Mesenteric fat pad (tissue), 1 donor: ENCODE measurements at regions not wholly inside any gene's neighbourhood (a gene's known extent, or its start where the extent isn't known, plus 50 kb on each side); places are given as distances from the start of the nearest gene placed in this dataset.
"Not testable (repeated sequence)": the region's sequence is repeated elsewhere in the genome, so short reads cannot be mapped to it uniquely, and the experiment has no call there.

Experiments
- DNase-seq: peaks from one replicate; pipeline ENCODE4 v3.0.0-alpha.2; 2020; ENCODE audit warnings: low spot score
- donor health status: DM: yes; HTN: yes; CAD: no.

DNA sequence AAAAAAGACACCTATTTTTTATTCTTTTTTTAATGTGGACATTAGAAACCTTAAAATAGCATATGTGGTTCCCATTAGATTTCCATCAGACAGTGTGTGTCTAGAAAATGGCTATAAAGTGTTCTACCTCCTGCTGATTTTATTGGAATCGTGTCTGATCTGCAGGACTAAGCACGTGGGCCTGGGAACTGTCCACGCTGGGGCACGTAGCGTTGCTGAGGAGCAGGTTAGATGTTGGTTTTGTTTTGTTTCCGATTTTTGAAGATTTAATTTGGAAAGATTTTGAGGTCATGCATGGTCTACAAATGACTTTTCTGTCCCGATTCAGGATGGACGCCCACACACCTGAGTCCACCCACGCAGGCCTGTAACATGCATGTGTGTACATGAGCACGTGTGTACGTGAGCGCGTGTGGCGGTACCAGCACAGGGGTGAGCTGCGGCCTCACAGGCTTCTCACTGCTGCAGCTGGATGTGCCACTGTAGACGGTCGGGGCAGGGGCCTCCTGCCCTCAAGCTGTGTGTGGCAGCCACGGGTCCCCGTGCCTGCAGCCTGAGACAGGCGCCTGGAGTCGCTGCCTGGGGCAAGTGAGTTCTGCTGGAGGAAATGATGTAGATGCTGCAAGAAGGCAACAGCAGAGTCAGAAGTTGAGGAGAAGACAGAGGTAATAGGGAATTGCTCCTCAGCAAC, 99.7 kb upstream of the CTDP1 start:
- DNase-seq, result peak; percentile 71

DNA sequence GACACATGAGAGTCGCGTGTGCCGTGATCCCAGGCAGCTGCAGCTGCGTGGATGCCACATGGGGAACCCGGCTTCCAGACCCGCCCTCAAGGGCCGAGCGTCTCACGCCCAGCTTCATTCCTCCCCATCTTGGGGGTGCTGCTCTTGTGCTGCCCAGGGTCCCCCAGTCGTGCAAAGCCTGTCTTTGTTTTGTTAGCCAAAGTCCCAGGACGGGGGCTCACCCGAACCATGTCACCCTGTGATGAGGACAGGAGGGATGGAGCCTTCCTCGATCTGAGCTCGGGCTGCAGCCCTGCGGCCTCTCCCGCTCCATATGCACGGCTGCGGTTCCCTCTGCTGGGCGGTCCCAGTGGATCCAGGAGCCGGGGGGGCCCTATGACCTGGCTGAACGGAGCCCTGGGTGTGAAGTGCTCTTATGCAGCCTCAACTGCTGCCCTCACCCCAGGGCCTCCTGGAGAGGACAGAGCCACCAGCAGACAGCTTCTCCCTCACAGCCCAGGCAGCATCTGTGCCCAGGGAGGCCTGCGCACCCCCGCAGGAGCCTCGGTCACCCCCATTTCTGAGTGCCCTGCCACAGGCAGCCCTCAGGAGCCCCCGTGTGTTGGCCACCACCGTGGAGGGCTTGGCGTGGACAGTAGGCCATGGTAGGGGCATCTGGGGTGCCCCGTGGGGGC, 99.0 kb upstream of the CTDP1 start:
- peak; percentile 84 for DNase-seq

DNA sequence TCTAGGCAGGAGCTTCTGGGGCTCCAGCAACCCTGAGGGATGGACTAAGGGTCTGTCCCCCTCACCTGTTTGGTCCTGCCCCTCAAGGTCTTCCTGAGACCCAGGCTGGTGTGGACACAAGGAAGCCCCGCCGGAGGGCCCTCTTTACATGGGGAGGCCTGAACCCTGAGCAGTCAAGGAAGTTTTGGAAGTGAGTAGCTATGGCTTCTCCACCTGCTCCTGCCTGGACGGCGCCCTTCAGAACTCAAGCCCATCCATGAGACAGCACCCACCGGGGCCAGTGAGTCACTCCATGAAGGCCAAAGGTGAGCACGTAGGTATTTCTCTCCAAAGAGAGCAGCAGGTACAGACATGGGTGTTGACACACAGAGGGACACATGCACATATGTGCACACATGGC, 98.2 kb upstream of the CTDP1 start:
- DNase-seq, result peak; percentile 71

DNA sequence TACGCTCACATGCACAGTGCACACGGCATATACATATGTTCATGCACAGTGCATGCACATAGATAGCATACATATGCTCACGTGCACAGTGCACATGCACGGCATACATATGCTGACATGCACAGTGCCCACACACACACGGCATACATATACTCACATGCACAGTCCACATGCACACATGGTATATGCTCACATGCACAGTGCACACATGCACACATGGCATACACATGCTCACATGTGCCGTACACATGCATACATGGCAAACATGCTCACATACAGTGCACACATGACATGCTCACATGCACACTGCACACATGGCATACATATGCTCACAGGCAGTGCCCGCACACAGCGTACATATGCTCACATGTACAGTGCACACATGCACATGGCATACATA, 97.7 kb upstream of the CTDP1 start:
- peak; percentile 41 for DNase-seq

DNA sequence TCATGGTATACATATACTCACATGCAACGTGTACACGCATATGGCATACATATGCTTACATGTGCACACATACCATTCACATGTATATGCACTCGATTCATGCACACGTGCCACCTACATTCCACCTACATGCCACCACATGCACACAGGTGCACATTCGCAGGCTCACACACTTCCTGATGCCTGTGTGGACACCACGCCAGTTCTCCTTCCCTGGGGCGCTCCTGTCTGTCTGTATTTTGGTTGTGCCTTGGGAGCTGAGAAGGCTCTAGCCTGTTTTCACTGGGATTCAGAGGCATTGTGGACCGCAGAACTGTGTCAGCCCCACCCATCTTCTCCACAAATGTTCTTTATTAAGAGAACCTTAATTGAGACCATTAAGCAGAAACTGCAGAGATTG, 96.6 kb upstream of the CTDP1 start:
- peak; percentile 22 for DNase-seq

DNA sequence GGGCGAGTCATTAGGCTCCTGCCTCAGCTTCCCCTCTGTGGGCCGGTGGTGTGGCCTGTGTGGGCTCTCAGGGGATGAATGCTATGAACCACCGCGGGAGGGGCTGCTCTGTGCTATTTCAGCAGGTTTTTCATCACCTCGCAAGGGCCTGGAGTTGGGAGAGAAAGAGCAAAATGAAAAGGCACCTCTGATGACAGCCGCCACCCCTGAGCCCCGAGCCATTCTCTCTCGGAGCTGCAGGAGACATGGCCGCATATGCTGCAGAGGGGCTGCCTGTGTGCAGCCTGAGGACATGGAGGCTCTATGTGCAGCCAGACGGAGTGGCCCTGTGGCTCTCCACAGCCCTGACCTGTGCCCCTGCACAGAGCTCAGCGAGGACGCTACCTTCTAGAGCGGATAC, 96.2 kb upstream of the CTDP1 start:
- DNase-seq, result peak; percentile 57

DNA sequence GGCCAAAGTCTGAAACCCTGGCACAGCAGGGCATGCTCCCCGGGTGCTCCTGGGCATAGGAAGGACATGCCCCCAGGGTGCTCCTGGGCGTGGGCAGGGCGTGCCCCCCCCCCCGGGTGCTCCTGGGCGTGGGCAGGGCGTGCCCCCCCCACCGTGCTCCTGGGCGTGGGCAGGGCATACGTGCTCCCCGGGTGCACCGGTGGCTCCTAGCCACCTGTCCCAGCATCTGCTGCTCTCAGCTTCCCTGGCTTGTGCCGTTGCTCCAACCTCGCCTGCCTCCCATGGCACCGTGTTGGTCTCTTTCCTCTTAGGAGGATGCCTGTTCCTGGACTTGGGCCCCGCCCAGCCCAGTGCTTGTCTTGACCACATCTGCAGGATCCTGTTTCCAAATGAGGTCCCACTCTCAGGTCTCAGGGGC, 95.6 kb upstream of the CTDP1 start:
- DNase-seq, result peak; percentile 62

DNA sequence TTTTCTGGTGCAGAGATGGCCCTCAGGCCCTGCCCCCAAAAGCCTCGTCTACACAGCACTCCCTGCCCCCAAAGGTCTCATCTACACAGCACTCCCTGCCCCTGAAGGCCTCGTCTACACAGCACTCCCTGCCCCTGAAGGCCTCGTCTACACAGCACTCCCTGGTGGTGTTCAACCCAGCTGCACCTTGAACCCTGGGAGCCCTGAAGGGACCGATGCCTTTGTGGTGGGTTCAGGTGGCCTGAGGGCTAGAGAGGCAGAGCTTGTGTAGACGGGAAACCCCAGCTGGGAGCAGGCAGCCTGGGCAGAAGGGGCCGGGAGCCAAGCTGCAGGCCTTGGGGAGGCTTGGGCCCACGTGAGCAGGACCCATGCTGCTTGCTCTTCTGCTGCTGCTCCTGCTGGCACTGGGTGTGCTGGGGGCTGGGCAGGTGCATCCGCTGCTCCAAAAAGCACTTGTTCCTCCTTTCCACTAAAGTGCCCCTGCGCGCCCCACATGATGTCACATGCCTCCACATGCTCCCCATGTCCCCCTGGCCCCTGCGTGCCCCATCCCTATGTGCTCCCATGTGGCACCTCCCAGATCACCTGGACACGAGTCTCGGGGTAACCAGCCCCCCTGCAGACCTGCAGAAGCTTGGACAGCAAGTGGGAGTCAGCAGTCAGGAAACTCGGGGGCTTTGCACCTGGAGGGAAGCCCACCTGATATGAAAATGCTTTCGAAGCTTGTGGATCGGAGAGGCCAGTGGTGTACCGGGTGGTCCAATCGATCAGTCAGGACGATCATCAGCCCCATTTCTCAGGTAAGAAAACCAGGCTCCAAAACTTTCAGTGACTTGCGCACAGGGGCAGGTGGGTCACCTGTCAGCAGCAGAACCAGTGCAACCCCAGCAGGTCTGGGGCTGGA, 94.9 kb upstream of the CTDP1 start:
- DNase-seq, result peak; percentile 79

DNA sequence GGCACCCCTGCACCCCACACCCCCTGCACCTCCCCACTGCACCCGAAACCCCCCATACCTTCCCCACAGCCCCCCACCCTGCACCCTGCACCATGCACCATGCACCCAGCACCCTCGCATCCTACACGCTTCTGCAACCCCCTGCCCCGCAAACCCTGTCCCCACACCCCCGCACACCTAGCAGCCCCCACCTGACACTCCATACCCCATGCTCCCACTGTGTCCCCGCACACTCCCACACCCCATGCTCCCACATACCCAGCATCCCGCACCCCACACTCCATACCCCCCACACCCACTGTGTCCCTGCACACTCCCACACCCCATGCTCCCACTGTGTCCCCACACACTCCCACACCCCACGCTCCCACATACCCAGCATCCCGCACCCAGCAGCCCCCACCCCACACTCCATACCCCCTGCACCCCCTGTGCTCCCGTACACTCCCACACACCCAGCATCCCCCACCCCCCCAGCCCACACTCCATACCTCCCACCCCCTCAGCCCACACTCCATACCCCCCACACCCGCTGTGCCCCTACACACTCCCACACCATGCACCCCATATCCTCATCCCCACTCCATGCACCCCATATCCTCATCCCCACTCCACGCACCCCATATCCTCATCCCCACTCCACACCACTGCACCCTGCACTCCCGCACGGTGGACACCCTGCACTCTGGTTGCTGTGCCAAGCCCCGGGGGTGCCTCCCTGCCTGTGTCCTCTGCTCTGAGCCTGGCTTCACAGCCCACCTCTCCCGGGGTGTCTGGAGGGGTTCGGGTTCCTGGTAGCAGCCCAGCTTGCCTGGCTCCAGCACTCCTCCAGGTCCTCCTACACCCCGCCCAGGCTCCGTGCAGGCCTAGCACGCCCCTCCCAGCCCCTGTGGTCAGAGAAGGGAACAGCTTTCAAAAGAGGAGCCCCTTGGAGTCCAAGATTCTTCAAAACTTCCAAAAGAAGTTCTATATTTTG, 93.9 kb upstream of the CTDP1 start:
- DNase-seq, result peak; percentile 85

DNA sequence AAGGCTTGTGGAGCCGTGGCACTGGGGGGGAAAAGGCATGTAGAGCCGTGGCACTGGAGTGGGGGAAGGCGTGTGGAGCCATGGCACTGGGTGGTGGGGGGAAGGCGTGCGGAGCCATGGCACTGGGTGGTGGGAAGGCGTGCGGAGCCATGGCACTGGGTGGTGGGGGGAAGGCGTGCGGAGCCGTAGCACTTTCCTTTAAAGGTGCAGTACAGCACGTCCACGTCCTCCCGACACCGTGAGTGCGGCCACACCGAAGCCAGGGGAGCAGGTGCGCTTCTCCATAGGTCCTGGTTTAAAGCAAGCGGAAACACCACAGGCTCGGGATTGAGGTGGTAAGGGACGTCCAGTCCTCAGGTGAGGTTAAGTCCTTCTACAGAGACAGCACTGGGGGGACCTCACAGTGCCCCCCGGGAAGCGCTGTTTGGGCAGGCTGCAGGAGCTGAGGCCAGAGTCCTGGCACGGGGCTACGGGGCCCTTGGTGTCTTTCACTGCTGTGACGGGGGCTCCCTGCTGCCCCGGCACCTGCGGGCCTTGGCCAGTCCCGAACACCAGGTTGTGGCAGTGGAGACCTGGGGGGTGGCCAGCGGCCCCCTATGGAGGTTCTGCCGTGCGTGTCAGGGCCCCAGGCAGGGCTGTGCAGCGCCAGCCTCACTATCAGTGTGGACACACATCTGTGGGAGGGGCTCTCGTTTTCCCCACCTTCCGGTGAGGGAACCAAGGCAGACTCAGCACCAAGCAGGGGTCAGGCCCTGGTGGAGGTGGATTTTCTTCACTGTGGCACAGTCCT, 93.0 kb upstream of the CTDP1 start:
- DNase-seq, result peak; percentile 88

DNA sequence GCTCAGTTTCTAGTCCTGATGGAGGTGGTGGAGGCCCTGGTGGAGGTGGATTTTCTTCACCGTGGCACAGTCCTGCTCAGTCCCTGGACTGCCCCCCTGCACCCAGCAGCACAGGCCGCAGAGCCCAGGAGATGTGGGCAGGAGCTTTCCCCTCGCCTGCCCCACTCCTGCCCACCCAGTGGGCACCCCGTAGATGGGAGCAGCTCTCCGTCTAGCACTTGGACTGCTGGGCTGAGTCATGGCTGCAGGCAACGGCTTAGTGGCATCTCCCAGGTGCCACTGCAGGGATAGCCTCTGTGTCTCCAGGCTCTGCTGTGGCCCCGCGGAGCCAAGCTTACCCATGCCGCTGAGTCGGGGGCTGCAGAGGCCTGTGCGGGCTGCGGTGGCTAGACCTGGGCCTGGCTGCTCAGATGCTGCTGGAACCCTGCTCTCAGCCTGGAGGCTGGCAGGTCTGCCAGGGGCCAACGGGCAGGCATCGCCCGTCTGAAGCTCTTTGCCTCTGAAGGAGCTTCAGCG, 92.3 kb upstream of the CTDP1 start:
- peak; percentile 78 for DNase-seq

DNA sequence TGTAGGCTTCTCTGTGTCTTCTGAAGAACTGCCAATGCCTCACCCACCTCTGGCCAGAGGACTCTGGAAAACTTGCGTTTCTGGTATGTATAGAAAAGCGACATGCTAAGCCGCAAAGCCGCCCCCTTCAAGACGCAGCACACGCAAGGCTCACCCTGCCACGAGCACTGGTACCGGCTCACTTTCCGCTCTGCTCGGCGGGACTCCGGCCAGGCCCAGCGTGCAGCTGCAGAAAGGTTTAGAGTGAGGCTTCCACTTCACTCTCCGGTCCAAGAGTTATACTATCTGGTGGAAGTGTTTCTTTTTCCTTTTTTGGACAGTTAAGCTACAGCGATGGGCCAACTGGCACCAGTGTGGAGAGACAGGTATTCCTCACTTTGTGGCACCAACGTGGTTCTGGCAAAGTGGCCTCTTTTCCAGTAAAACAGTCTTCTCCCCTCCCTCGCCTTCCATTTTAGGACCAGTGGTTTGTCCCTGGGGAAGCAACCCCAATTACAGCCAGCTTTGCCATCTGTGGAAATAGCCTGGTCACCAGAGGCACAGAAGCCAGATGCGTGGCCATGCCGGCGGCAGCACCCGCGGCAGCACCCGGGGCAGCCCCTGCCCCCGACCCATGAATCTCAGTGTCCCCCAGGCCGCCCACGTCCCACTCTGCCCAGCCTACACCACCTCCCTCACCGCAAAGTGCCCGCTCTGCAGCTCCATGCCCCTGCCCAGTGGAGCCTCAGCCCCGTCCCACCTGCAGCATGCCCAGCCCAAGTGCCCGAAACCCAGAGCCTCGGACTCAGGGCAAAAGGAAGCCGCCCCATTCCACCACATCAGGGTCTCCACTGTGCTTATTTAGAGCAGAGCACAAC, 91.6 kb upstream of the CTDP1 start:
- DNase-seq, result peak; percentile 87

DNA sequence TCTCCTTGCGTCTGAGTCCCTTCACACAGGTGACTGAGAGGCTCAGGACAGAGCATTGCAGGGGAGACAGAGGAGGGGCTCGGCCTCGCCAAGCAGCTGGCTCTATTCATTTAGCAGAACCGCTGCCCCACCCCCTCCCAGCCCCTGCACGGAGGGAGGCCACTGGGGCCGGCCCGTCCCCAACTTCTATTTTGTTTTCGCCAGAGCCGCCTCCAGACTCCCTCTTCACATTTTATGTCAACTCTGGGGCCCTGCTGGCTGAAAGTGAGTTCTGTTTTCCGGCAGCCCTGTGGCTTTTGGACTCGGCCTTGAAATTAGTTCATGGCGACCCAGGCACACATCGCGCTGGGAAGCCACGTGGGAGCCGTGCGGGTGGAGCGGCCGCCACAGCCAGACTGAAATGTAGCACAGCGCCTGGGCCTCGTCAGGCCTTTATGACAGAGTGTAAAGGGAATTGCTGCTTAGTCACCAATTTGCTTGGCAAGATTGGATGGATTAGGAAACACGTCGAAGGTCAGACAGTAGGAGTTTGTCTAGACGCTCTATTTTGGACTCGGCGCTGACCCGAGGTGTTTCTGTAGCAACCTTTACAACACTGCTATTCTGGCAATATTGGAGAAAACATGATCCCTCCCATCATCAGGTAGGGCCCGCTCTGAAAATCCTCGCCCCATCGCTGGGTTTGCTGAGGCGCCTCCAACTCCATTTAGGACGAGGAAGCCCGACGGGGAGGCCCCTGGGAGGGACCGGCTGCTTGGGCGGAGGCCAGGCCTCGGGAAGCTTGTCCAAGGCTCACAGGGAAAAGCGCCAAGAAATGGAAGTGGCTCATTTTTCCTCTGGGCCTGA, 90.7 kb upstream of the CTDP1 start:
- DNase-seq, result peak; percentile 92

DNA sequence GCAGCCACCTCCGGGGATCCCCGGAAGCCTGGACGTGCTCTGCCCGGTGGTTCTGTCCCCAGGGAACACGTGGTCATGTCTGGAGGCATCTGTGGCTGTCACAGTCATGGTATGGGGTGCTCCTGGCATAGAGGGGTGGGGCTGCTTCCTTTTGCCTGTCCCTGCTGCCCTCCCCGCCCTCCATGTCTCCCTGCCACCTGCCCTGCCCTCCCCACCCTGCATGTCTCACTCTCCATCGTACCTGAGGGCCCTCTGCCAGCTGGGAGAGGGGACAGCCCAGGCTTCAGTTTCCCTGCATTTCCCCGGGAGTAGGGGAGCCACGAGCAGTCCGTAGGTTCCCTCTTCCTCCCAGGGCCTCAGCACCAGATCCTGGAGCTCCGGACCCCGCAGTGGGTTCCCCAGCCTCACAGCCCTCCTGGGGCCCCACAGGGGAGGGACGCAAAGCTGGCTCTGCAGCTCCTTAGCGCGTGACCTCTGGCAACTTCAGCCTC, 90.0 kb upstream of the CTDP1 start:
- no peak for DNase-seq

DNA sequence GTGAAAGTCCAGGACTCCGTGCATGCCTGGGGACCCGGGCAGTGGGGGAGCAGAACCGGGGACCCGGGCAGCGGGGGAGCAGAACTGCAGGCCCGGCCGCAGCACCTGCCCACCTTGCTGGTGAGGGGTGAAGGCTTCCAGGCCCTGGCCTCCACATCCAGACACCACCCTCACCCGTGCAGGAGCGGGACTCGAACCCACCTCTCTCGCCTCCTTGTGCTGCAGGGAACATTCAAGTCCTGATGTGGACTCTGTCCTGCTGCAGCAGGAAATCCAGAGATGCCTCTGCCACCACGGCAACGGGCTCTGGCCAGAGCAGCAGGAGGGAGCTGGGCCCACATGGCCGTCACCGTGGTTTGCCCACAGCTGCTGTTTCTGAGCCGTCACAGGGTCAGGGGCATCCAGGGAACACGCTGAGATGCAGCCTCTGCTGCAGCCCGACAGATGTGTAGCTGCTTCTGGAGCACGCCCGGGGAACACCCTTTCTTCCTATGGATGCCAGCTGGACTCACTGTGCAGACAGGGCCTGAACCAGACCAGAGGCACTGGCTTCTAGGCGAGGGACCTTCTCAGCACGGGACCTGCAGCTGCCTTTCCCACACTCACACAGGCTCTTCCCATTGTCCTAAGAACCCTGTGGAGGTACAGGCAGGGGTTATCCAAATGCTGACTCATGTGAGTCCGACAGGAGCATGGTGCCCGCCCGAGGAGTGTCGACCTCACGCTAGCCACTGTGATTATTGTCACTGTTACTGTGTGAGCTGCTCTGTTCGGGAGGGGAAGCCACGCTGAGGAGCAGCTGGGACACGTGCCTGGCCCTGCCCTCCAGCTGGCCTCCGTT, 89.2 kb upstream of the CTDP1 start:
- no peak for DNase-seq

DNA sequence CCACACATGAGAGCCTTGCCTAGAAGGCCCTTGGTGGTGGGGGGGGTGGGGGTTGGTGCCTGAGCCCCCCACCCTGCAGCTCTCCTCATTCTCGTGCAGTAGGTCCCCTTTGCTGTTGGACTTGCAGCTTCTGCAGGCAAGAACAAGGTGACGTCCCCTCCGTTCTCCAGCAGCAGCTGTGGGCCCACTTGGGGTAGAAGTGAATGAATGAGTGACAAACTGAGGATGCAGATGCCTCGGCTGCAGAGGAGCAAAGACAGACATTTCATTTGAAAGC, 88.6 kb upstream of the CTDP1 start:
- DNase-seq, result no peak

DNA sequence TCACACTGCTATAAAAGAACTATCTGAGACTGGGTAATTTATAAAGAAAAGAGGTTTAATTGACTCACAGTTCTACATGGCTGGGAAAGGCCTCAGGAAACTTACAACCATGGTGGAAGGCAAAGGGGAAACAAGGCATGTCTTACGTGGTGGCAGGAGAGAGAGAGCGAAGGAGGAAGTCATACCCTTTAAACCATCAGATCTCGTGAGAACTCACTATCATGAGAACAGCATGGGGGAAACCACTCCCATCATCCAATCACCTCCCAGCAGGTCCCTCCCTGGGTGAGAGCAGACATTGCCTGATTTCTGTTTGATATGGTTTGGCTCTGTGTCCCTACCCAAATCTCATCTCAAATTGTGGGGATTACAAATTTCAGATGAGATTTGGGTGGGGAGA, 86.9 kb upstream of the CTDP1 start:
- DNase-seq, result not testable (repeated sequence)
